ENCODE measurements at regions not wholly inside any gene's neighbourhood (a gene's known extent, or its start where the extent isn't known, plus 50 kb on each side); places are given as distances from the start of the nearest gene placed in this dataset.

GRCh38 chr12:38142974-38143373 lies 173.6 kb upstream of the ALG10B start:
- no peaks in the 10 kb centered on the region for H3K9me1 ChIP-seq (replicated peaks; ENCODE audit: control insufficient read depth, extremely low read depth, insufficient read depth, low read length)
- no peaks in the 10 kb centered on the region for H3K79me2 ChIP-seq (ENCODE audit: control insufficient read depth, insufficient read depth, low read length)
- no TSS peak for BruUV-seq (replicated peaks)
- TF ChIP-seq JUN (IDR thresholded peaks at IDR 0.05; ENCODE audit: borderline replicate concordance, insufficient read depth, insufficient read length, low read depth) (no peak), FOS (IDR thresholded peaks at IDR 0.05; ENCODE audit: borderline replicate concordance, insufficient read depth, low read length) (no peak), POLR2A (IDR thresholded peaks at IDR 0.05; ENCODE audit: low read depth, low read length) (no peak), MAX (IDR thresholded peaks at IDR 0.05; ENCODE audit: insufficient read depth, insufficient read length) (no peak), POLR2AphosphoS5 (IDR thresholded peaks at IDR 0.05; ENCODE audit: insufficient read depth, low read depth, low read length) (no peak), EZH2 (IDR thresholded peaks at IDR 0.05; ENCODE audit: borderline replicate concordance, low read depth, low read length, severe bottlenecking) (no peak), GATA2 (IDR thresholded peaks at IDR 0.05; ENCODE audit: insufficient read depth, insufficient read length, low read depth, low read length) (no peak), MYC (IDR thresholded peaks at IDR 0.05; ENCODE audit: low read depth, low read length) (no peak), CTCF (IDR thresholded peaks at IDR 0.05; ENCODE audit: extremely low read depth in 1 of 2, insufficient read depth in 1 of 2, low read depth in 1 of 2, low read length in 2 of 2) (no peak)
- H2AFZ ChIP-seq (ENCODE audit: low read depth, low read length): no peak overlapping the region
- intact Hi-C loops (cut with micrococcal nuclease) (no loop called here), dilution Hi-C loops (cut with MboI; ENCODE audit: extremely low pct_ligation_motif_present, low sequenced_read_pairs) (no loop called here)
- H3K4me3 ChIP-seq (replicated peaks in 1 of 3; ENCODE audit: insufficient read depth in 1 of 3, low read depth in 1 of 3, low read length in 3 of 3): no peak overlapping the region
- no peaks in the 10 kb centered on the region for H3K4me1 ChIP-seq (ENCODE audit: control insufficient read depth, extremely low read depth, insufficient read depth, low read length)
- POLR2A ChIA-PET: no interaction called here
- no peaks in the 10 kb centered on the region for H3K27me3 ChIP-seq (ENCODE audit: control insufficient read depth in 2 of 2, insufficient read depth in 2 of 2, low read length in 2 of 2)
- no peak overlapping the region for H3K4me2 ChIP-seq (ENCODE audit: insufficient read depth, low read length)
- peak; percentile 100 for FAIRE-seq
- no peak overlapping the region for H3K27ac ChIP-seq (ENCODE audit: insufficient read depth, low read depth, low read length)
- no peaks in the 10 kb centered on the region for H3K9me3 ChIP-seq (replicated peaks; ENCODE audit: control insufficient read depth, insufficient read depth, low read length)
- no peaks in the 10 kb centered on the region for H3K36me3 ChIP-seq (ENCODE audit: control insufficient read depth in 2 of 2, extremely low read depth in 1 of 2, insufficient read depth in 2 of 2, low read length in 2 of 2)
- CTCF ChIA-PET: no interaction called here
- no peak overlapping the region for H3K9ac ChIP-seq (replicated peaks; ENCODE audit: extremely low read depth, insufficient read depth, low read length)
- H4K20me1 ChIP-seq (replicated peaks; ENCODE audit: control insufficient read depth, extremely low read depth, insufficient read depth, low read length): no peaks in the 10 kb centered on the region
- DNase-seq (ENCODE audit: low read depth, low spot score): no peak
